ENCODE measurements at regions not wholly inside any gene's neighbourhood (a gene's known extent, or its start where the extent isn't known, plus 50 kb on each side); places are given as distances from the start of the nearest gene placed in this dataset.

DNA sequence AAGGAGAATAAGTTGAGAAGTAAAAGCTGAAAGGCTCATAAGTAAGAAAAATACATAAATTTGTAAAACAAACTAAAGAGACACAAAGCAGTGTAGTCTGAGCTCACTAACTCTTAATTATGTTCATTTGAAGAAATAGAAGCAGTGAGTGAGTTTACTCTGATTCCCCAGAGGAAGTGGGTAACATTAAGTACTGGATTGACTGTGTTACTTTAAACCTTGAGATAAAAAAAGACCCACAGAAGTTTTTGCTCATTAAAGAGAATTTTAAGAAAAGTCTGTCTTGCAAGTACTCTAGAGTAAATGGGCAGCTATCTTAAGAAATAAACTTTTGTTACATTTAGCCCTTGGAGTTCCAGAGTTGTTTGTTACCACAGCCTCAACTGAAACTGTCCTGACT, 2466.9 kb downstream of the PCDH7 start:
- H3K36me3 ChIP-seq = no peaks in the 10 kb centered on the region
- H3K27me3 ChIP-seq = no peaks in the 10 kb centered on the region
- DNase-seq = no peak
- no peak overlapping the region for H3K4me3 ChIP-seq (ENCODE audit: low read depth, low read length)
- no peaks in the 10 kb centered on the region for H3K9me3 ChIP-seq
- no peaks in the 10 kb centered on the region for H3K4me1 ChIP-seq
- TF ChIP-seq, protein P1, sequence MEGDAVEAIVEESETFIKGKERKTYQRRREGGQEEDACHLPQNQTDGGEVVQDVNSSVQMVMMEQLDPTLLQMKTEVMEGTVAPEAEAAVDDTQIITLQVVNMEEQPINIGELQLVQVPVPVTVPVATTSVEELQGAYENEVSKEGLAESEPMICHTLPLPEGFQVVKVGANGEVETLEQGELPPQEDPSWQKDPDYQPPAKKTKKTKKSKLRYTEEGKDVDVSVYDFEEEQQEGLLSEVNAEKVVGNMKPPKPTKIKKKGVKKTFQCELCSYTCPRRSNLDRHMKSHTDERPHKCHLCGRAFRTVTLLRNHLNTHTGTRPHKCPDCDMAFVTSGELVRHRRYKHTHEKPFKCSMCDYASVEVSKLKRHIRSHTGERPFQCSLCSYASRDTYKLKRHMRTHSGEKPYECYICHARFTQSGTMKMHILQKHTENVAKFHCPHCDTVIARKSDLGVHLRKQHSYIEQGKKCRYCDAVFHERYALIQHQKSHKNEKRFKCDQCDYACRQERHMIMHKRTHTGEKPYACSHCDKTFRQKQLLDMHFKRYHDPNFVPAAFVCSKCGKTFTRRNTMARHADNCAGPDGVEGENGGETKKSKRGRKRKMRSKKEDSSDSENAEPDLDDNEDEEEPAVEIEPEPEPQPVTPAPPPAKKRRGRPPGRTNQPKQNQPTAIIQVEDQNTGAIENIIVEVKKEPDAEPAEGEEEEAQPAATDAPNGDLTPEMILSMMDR (IDR thresholded peaks at IDR 0.05; ENCODE audit: low read depth, low read length) = no peak

DNA sequence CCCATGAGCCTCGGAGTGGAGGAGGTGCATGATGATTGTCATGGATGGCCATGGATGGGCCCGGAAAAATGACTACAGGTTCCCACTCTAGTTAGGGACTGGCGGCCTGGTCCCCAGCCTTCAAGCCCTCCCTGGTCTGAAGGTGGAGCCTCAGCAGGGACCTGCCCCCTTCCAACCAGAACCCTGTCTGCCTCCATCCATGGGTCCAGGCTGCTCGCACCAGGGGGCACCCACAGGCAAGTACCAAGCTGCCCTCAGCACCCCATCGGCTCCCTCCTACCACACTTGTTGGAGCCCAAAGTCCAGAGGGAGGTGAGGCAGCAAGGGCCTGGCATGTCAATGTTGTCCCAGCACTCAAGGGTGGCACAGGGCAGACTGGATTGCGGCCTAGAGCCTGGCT, 2468.6 kb downstream of the PCDH7 start:
- no peaks in the 10 kb centered on the region for H3K36me3 ChIP-seq
- no peak overlapping the region for H3K4me3 ChIP-seq (ENCODE audit: low read depth, low read length)
- no peak for DNase-seq
- no peaks in the 10 kb centered on the region for H3K4me1 ChIP-seq
- no peaks in the 10 kb centered on the region for H3K27me3 ChIP-seq
- TF ChIP-seq, protein P1 (IDR thresholded peaks at IDR 0.05; ENCODE audit: low read depth, low read length) = no peak
- H3K9me3 ChIP-seq = no peaks in the 10 kb centered on the region

DNA sequence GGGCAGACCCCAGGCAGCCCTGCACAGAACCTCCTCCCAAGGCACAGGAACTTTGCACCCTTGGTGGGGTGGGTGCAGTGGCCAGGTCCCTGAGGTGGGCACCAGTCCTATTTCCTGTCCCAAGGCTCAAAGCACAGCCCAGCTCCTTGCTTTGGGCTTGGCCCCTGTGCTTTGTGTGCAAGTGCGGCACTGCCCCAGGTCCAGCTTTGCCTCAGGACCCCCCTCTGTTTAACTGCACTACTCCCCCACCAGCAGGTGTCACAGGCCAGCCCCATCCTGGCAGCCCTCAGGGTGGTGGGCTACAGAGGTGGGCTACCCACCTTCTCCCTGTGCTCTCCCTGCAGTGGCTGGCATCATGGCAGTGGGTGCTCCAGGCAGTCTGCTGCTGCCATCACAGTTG, 2469.0 kb downstream of the PCDH7 start:
- Histone ChIP-seq H3K9me3 (no peaks in the 10 kb centered on the region), H3K36me3 (no peaks in the 10 kb centered on the region), H3K27me3 (no peaks in the 10 kb centered on the region), H3K4me1 (no peaks in the 10 kb centered on the region), H3K4me3 (ENCODE audit: low read depth, low read length) (no peak overlapping the region)
- TF ChIP-seq, protein P1 (IDR thresholded peaks at IDR 0.05; ENCODE audit: low read depth, low read length) = no peak
- no peak for DNase-seq

GRCh38 chr4:33193109-33193508, 2472.9 kb downstream of the PCDH7 start:
- Histone ChIP-seq H3K4me3 (ENCODE audit: low read depth, low read length) (no peak overlapping the region), H3K36me3 (no peaks in the 10 kb centered on the region), H3K4me1 (no peaks in the 10 kb centered on the region), H3K27me3 (no peaks in the 10 kb centered on the region), H3K9me3 (no peaks in the 10 kb centered on the region)
- TF ChIP-seq, protein P1 (IDR thresholded peaks at IDR 0.05; ENCODE audit: low read depth, low read length) = no peak
- DNase-seq = no peak

DNA sequence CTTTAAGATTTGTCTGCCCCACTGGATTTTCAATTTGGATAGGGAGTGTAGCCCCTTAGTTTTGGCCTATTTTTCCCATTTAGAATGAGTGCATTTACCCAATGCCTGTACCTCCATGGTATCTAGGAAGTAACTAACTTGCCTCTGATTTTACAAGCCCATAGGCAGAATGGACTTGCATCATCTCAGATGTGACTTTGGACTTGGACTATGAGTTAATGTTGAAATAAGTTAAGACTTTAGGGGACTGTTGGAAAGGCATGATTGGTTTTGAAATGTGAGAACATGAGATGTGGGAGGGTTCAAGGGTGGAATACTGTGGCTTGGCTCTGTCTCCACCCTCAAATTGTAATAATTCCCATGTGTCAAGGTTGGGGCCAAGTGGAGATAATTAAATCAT, 2480.2 kb downstream of the PCDH7 start:
- Histone ChIP-seq H3K4me1 (no peaks in the 10 kb centered on the region), H3K36me3 (no peaks in the 10 kb centered on the region), H3K9me3 (no peaks in the 10 kb centered on the region), H3K4me3 (ENCODE audit: low read depth, low read length) (no peak overlapping the region), H3K27me3 (no peaks in the 10 kb centered on the region)
- DNase-seq = no peak
- TF ChIP-seq, protein P1 (IDR thresholded peaks at IDR 0.05; ENCODE audit: low read depth, low read length) = no peak

- H3K4me1 ChIP-seq = no peaks in the 10 kb centered on the region; the same call in 1 of the 2 replicates
- DNase-seq = no peak
Observed at GRCh38 chr4:33218238-33218637, 2498.1 kb downstream of the PCDH7 start.

More at GRCh38 chr4:33218238-33218637, 2498.1 kb downstream of the PCDH7 start:
- Histone ChIP-seq H3K27me3 (no peaks in the 10 kb centered on the region), H3K4me3 (ENCODE audit: low read depth, low read length) (no peak overlapping the region), H3K36me3 (no peaks in the 10 kb centered on the region), H3K9me3 (no peaks in the 10 kb centered on the region)
- TF ChIP-seq, protein P1 (IDR thresholded peaks at IDR 0.05; ENCODE audit: low read depth, low read length) = no peak

All from BE2C (cell line).